ENCODE measurements at regions not wholly inside any gene's neighbourhood (a gene's known extent, or its start where the extent isn't known, plus 50 kb on each side); places are given as distances from the start of the nearest gene placed in this dataset.

DNA sequence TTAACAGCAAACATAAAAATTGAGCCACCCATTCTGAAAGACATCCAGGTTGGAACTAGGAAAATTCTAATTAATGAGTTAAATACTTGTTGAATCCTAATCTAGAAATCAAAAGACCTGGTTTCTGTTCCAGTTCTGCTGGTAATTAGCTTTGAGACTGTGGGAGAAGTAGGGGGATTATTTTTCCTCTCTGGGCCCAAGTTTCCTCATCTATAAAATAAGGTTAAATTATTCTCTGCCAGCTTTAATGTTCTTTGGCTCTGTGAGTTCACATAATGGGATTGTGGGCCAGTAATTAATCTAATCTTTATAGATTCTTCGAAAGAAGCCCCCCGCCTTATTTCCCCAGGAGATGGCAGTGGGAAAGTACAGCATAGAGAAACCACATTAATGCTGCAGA, 104.6 kb downstream of the ENC1 start:
- Histone ChIP-seq H3K9me3 (ENCODE audit: low read depth, low read length) (no peaks in the 10 kb centered on the region), H3K36me3 (ENCODE audit: insufficient read depth, low read length) (no peaks in the 10 kb centered on the region), H3K27me3 (ENCODE audit: insufficient read depth, low read length) (no peaks in the 10 kb centered on the region), H3K4me2 (ENCODE audit: insufficient read depth, low read length) (no peak overlapping the region), H4K20me1 (ENCODE audit: insufficient read depth, low read length) (no peaks in the 10 kb centered on the region), H3K27ac (ENCODE audit: low read depth, low read length) (no peak overlapping the region), H3K4me3 (ENCODE audit: insufficient read depth, low read length) (no peak overlapping the region), H2AFZ (ENCODE audit: low read length) (no peak overlapping the region), H3K4me1 (ENCODE audit: insufficient read depth, low read length) (peaks cover 9% of the 10 kb centered on the region), H3K79me2 (ENCODE audit: insufficient read depth, low read length) (no peaks in the 10 kb centered on the region)
- DNase-seq (ENCODE audit: insufficient read length, low spot score, missing footprints) = no peak
- TF ChIP-seq, protein P1, sequence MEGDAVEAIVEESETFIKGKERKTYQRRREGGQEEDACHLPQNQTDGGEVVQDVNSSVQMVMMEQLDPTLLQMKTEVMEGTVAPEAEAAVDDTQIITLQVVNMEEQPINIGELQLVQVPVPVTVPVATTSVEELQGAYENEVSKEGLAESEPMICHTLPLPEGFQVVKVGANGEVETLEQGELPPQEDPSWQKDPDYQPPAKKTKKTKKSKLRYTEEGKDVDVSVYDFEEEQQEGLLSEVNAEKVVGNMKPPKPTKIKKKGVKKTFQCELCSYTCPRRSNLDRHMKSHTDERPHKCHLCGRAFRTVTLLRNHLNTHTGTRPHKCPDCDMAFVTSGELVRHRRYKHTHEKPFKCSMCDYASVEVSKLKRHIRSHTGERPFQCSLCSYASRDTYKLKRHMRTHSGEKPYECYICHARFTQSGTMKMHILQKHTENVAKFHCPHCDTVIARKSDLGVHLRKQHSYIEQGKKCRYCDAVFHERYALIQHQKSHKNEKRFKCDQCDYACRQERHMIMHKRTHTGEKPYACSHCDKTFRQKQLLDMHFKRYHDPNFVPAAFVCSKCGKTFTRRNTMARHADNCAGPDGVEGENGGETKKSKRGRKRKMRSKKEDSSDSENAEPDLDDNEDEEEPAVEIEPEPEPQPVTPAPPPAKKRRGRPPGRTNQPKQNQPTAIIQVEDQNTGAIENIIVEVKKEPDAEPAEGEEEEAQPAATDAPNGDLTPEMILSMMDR (IDR thresholded peaks at IDR 0.05; ENCODE audit: extremely low read depth, low read depth, low read length) = no peak

DNA sequence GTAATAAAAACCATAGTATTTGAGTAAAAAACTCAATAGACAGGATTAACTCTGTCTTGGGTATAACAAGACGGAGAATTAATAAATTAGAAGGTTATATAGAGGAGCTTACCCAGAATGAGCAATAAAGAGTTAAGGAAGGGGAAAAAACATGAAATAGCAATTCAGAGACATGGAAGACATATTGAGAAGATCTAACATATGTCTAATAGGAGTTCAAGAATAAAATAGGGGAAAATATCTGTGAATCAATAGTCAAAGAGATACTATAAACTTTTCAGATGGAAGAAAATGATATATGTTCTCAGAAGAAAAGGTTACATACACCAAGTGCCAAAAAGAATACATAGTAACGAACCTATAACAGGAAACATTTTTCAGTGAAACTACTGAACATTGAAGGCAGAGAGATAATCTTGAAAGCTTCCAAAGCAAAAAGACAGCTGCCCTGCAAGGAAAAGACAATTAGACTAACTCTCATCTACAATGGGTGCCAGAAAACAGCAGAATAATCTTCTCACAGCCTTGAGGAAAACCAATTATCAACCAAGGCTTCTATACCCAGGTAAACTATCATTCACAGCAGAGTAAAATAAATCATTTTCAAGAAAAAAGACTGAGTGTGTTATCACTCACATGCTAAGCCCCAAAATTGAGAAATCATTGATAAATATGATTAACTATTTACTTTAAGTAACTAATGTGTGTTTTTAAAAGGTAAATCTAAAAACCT, 106.0 kb downstream of the ENC1 start:
- Histone ChIP-seq H4K20me1 (ENCODE audit: insufficient read depth, low read length) (no peaks in the 10 kb centered on the region), H3K4me1 (ENCODE audit: insufficient read depth, low read length) (peaks cover 9% of the 10 kb centered on the region), H3K27ac (ENCODE audit: low read depth, low read length) (no peak overlapping the region), H3K4me2 (ENCODE audit: insufficient read depth, low read length) (no peak overlapping the region), H3K4me3 (ENCODE audit: insufficient read depth, low read length) (no peak overlapping the region), H3K9me3 (ENCODE audit: low read depth, low read length) (no peaks in the 10 kb centered on the region), H3K36me3 (ENCODE audit: insufficient read depth, low read length) (no peaks in the 10 kb centered on the region), H3K79me2 (ENCODE audit: insufficient read depth, low read length) (no peaks in the 10 kb centered on the region), H3K27me3 (ENCODE audit: insufficient read depth, low read length) (no peaks in the 10 kb centered on the region), H2AFZ (ENCODE audit: low read length) (no peak overlapping the region)
- TF ChIP-seq, protein P1 (IDR thresholded peaks at IDR 0.05; ENCODE audit: extremely low read depth, low read depth, low read length) = no peak
- DNase-seq (ENCODE audit: insufficient read length, low spot score, missing footprints) = no peak

DNA sequence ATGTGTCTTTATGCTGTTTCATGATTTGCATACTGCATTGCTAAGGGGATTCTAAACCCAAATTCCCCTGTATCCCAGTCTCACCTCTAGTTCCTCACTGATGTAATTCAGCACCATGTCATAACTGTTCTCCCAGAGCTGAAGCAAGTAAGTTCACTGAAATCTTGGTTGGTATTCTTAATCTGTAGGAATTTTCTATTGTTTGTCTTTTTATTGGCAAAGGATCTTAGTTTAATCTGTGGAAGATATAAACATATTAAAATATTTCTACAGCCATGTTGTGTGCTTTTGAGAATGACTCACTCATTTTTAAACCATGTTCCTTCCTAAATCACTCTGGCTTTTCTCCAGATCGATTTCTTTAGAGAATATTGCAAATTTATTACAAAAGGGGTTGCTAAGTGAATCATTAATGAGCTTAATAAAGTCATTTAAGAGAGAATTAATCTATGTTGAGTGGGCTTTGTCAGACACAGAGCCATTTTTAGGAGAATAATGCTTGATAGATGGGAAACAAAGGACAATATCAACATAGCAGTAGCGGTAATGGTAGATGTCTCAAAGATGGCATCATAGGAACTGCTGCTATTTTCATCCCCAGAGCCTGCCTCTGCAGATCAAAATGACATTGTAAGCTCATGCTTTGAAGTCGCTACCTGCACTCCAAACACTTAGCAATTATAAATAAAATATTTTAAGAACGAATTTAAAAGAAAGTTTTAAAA, 110.0 kb downstream of the ENC1 start:
- TF ChIP-seq, protein P1 (IDR thresholded peaks at IDR 0.05; ENCODE audit: extremely low read depth, low read depth, low read length) = no peak
- H4K20me1 ChIP-seq (ENCODE audit: insufficient read depth, low read length) = no peaks in the 10 kb centered on the region
- DNase-seq (ENCODE audit: insufficient read length, low spot score, missing footprints) = no peak

DNA sequence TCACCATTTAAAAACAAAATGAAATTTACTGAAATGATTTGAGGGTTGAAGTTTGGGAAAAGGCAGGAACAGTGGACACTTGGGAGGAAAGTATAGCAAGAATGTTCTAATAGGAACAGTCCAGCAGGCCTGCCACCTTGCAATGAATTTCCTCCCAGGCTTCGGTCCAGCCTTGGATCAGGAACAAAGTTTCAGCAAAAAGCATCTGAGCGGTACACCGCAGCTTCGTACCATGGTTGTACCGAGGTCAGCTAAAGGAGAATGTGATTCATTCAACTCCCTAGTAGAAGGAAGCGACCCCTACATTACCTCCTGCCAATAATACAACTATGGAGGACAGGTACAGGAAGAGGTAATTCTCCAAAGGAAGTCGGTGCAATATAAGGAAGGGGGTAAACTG, 111.4 kb downstream of the ENC1 start:
- Histone ChIP-seq H3K4me1 (ENCODE audit: insufficient read depth, low read length) (no peaks in the 10 kb centered on the region), H3K79me2 (ENCODE audit: insufficient read depth, low read length) (no peaks in the 10 kb centered on the region), H3K36me3 (ENCODE audit: insufficient read depth, low read length) (no peaks in the 10 kb centered on the region), H3K27ac (ENCODE audit: low read depth, low read length) (no peak overlapping the region), H3K9me3 (ENCODE audit: low read depth, low read length) (peaks cover 2% of the 10 kb centered on the region), H3K4me2 (ENCODE audit: insufficient read depth, low read length) (no peak overlapping the region), H2AFZ (ENCODE audit: low read length) (no peak overlapping the region), H4K20me1 (ENCODE audit: insufficient read depth, low read length) (no peaks in the 10 kb centered on the region), H3K27me3 (ENCODE audit: insufficient read depth, low read length) (no peaks in the 10 kb centered on the region), H3K4me3 (ENCODE audit: insufficient read depth, low read length) (no peak overlapping the region)
- TF ChIP-seq, protein P1 (IDR thresholded peaks at IDR 0.05; ENCODE audit: extremely low read depth, low read depth, low read length) = no peak
- no peak for DNase-seq (ENCODE audit: insufficient read length, low spot score, missing footprints)

More for the DNA sequence above, 110.0 kb downstream of the ENC1 start:
- H3K27me3 ChIP-seq (ENCODE audit: insufficient read depth, low read length) = no peaks in the 10 kb centered on the region
- H3K9me3 ChIP-seq (ENCODE audit: low read depth, low read length) = no peaks in the 10 kb centered on the region
- H2AFZ ChIP-seq (ENCODE audit: low read length) = peak overlapping the region; percentile 8
- no peaks in the 10 kb centered on the region for H3K36me3 ChIP-seq (ENCODE audit: insufficient read depth, low read length)
- no peak overlapping the region for H3K4me2 ChIP-seq (ENCODE audit: insufficient read depth, low read length)
- H3K4me3 ChIP-seq (ENCODE audit: insufficient read depth, low read length) = no peak overlapping the region
- H3K4me1 ChIP-seq (ENCODE audit: insufficient read depth, low read length) = no peaks in the 10 kb centered on the region
- H3K27ac ChIP-seq (ENCODE audit: low read depth, low read length) = no peak overlapping the region
- H3K79me2 ChIP-seq (ENCODE audit: insufficient read depth, low read length) = no peaks in the 10 kb centered on the region
